ENCODE measurements at regions not wholly inside any gene's neighbourhood (a gene's known extent, or its start where the extent isn't known, plus 50 kb on each side); places are given as distances from the start of the nearest gene placed in this dataset.

DNA sequence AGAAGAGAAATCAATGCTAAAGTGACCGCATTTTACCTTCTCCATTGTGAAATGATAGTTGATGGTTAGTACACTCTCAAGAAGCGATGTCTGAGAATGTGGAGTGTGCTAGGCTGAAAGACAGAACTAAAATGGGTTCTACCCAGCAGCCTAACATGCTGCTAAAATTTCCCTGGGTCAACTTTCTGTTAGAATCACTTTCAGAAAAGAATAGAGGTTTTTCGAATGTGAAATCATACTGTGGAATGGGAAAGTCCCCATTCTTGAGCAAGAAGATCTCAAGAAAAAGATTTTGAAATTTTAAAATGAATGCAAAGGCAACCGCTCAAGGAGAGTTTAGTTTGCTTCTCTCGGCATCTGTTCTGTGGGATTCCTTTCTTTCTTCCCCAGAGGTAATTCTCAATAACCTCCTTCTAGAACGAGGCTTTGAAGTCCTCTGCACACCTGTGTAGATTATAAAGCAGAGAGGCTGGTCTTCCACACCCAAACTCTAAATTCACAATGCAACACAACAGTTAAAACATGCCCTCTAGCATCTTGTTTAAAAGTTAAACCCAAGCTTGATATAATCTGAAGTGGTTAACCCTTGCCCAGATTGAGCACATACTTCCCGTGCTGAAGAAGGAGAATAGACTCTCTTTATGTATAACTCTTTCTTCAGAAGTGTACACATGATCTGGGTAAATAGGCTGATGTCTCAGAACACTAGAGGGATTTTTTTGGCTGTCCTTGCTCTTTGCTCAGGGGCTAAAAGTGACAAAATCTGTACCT lies 208.7 kb upstream of the KLF3 start:
- TF ChIP-seq, protein P1, sequence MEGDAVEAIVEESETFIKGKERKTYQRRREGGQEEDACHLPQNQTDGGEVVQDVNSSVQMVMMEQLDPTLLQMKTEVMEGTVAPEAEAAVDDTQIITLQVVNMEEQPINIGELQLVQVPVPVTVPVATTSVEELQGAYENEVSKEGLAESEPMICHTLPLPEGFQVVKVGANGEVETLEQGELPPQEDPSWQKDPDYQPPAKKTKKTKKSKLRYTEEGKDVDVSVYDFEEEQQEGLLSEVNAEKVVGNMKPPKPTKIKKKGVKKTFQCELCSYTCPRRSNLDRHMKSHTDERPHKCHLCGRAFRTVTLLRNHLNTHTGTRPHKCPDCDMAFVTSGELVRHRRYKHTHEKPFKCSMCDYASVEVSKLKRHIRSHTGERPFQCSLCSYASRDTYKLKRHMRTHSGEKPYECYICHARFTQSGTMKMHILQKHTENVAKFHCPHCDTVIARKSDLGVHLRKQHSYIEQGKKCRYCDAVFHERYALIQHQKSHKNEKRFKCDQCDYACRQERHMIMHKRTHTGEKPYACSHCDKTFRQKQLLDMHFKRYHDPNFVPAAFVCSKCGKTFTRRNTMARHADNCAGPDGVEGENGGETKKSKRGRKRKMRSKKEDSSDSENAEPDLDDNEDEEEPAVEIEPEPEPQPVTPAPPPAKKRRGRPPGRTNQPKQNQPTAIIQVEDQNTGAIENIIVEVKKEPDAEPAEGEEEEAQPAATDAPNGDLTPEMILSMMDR (conservative IDR thresholded peaks at IDR 0.05; ENCODE audit: low read length) = no peak
- no peak for TF ChIP-seq EZH2phosphoT487 (IDR thresholded peaks at IDR 0.05; ENCODE audit: borderline replicate concordance, low read depth, low read length)

Data from OCI-LY7 (cell line).